K562 (cell line): ENCODE measurements at regions not wholly inside any gene's neighbourhood (a gene's known extent, or its start where the extent isn't known, plus 50 kb on each side); places are given as distances from the start of the nearest gene placed in this dataset.

ENCODE experiments used
- ATAC-seq: fragments of 200-7000 bp; cut with Tn5 transposase; 3 replicates; pipeline ENCODE4 v1.9.1; 2020; ENCODE audit warnings: moderate library complexity
- BruUV-seq: library from RNA; stranded (reverse); fragments of 400-500 nt; replicated peaks from 2 replicates; lab custom pipeline; 2021; lab: Mats Ljungman, UMichigan
- CTCF ChIA-PET: fragments of 300-600 bp; formaldehyde crosslinking; extraction: SDS; loops from one replicate; lab custom pipeline; 2021; ENCODE audit warnings: low intra/inter-chr PET ratio; lab: Yijun Ruan, JAX
- POLR2A ChIA-PET: fragments of 300-600, 350-650 bp; sonication (Branson Sonifier 250); formaldehyde crosslinking; extraction: SDS; loops from one replicate; lab custom pipeline; 2021; ENCODE audit warnings: antibody characterized with exemption, inconsistent platforms; lab: Yijun Ruan, JAX
- DNase-seq, 4 experiments: peaks; one replicate each; pipeline versions ENCODE4 v3.0.0 to v3.0.0-alpha.2; 2011 to 2018; ENCODE audit warnings: low spot score in 3 of 4, mixed read lengths in 3 of 4; ENCODE audit errors: extremely low read depth in 1 of 4
- FAIRE-seq: peaks from 2 replicates; lab custom pipeline; 2011; peaks lifted over from hg19 to GRCh38; lab: Jason Lieb, UNC
- H2AFZ ChIP-seq: 2 replicates; pipeline ENCODE4 v1.6.0; 2011; ENCODE audit warnings: low read depth, low read length, control low read depth, inconsistent platforms
- H3K27ac ChIP-seq: fragments of 200-600 bp; 3 replicates; pipeline ENCODE4 v1.8.0; 2011; ENCODE audit warnings: low read depth, mild to moderate bottlenecking, control low read depth, inconsistent platforms, low read length, moderate library complexity, mixed read lengths; ENCODE audit errors: extremely low read depth
- H3K27me3 ChIP-seq, 2 experiments: fragments of 300-600 bp in 1 of 2; 2 replicates in 1 of 2; 3 replicates in 1 of 2; pipeline versions ENCODE4 v1.6.0 to v1.8.0; 2011; ENCODE audit warnings: inconsistent platforms in 2 of 2, low read length in 2 of 2, mild to moderate bottlenecking in 1 of 2, mixed read lengths in 1 of 2, moderate library complexity in 1 of 2; ENCODE audit not compliant: control insufficient read depth in 2 of 2, insufficient read depth in 2 of 2
- H3K36me3 ChIP-seq: fragments of 300-600 bp; 3 replicates; pipeline ENCODE4 v1.8.0; 2011; ENCODE audit warnings: mild to moderate bottlenecking, low read length, inconsistent platforms; ENCODE audit not compliant: control insufficient read depth, insufficient read depth
- H3K4me1 ChIP-seq, 2 experiments: fragments of 200-600 bp in 1 of 2; replicated peaks in 1 of 2; 2 replicates in 1 of 2; 3 replicates in 1 of 2; pipeline versions ENCODE4 v1.5.1 to v1.8.0; 2011; ENCODE audit warnings: inconsistent platforms in 2 of 2, low read length in 2 of 2, mild to moderate bottlenecking in 1 of 2, mixed read lengths in 1 of 2, moderate library complexity in 1 of 2; ENCODE audit not compliant: control insufficient read depth in 2 of 2, insufficient read depth in 2 of 2
- H3K4me2 ChIP-seq: 2 replicates; pipeline ENCODE4 v1.6.1; 2011; ENCODE audit warnings: low read length, control low read depth, inconsistent platforms, mixed read lengths; ENCODE audit not compliant: insufficient read depth
- H3K4me3 ChIP-seq: fragments of 200-600 bp; sonication (generic), shearing (Covaris generic); 2 replicates; pipeline ENCODE4 v1.5.1; 2016; ENCODE audit warnings: control low read depth, inconsistent platforms
- H3K79me2 ChIP-seq: fragments of 200-600 bp; 3 replicates; pipeline ENCODE4 v1.8.0; 2011; ENCODE audit warnings: low read length, inconsistent platforms; ENCODE audit not compliant: control insufficient read depth, insufficient read depth
- H3K9ac ChIP-seq, 2 experiments: 2 replicates each; pipeline versions ENCODE4 v1.6.0 to v1.6.1; 2011; ENCODE audit warnings: low read depth in 2 of 2, low read length in 2 of 2, control low read depth in 1 of 2, inconsistent platforms in 1 of 2, mild to moderate bottlenecking in 1 of 2, mixed read lengths in 1 of 2; ENCODE audit not compliant: insufficient read depth in 1 of 2
- H3K9me1 ChIP-seq: one replicate; pipeline ENCODE4 v1.6.0; 2011; ENCODE audit warnings: inconsistent platforms, mild to moderate bottlenecking, low read length, moderate library complexity; ENCODE audit not compliant: control insufficient read depth, insufficient read depth
- H3K9me3 ChIP-seq: replicated peaks from 2 replicates; pipeline ENCODE4 v1.5.1; 2011; ENCODE audit warnings: low read depth, low read length, inconsistent platforms; ENCODE audit not compliant: control insufficient read depth, insufficient read depth
- H4K20me1 ChIP-seq: replicated peaks from 2 replicates; pipeline ENCODE4 v1.6.1; 2011; ENCODE audit warnings: low read length, inconsistent platforms, mixed read lengths; ENCODE audit not compliant: control insufficient read depth, insufficient read depth
- KAT7 ChIP-seq: sonication (generic); formaldehyde crosslinking; IDR thresholded peaks from 2 replicates; pipeline ENCODE4 v1.8.0; 2022; ENCODE audit warnings: missing genetic modification reagents, mild to moderate bottlenecking, borderline replicate concordance
- KDM2B ChIP-seq: fragments of 250-450 bp; sonication (Bioruptor Pico); IDR thresholded peaks from 2 replicates; pipeline ENCODE4 v1.8.0; 2021; ENCODE audit warnings: mild to moderate bottlenecking, moderate library complexity
- KHSRP ChIP-seq: fragments of 450-650 bp; IDR thresholded peaks from 2 replicates; pipeline ENCODE4 v1.6.1; 2017
- SMARCC2 ChIP-seq: fragments of 450-650 bp; IDR thresholded peaks from 2 replicates; pipeline ENCODE4 v1.6.1; 2017; ENCODE audit warnings: antibody characterized with exemption, moderate library complexity, mild to moderate bottlenecking, low read depth
- SRSF9 ChIP-seq: fragments of 200-400 bp; formaldehyde crosslinking; IDR thresholded peaks from 2 replicates; pipeline ENCODE4 v1.6.1; 2017; ENCODE audit warnings: low read depth, low read length, borderline replicate concordance
- STAT5B ChIP-seq: fragments of 250-450 bp; sonication (Bioruptor Pico); IDR thresholded peaks from 2 replicates; pipeline ENCODE4 v1.8.0; 2021; ENCODE audit warnings: mild to moderate bottlenecking, inconsistent platforms
- ZMIZ1 ChIP-seq, 2 experiments: fragments of 150-350 bp in 1 of 2; IDR thresholded peaks; 2 replicates each; pipeline ENCODE4 v1.6.1; 2012 to 2016; ENCODE audit warnings: low read depth in 2 of 2, low read length in 2 of 2, mild to moderate bottlenecking in 1 of 2, moderate library complexity in 1 of 2
- ZNF57 ChIP-seq: fragments of 450-650 bp; formaldehyde crosslinking; IDR thresholded peaks from 2 replicates; pipeline ENCODE4 v1.4.0; 2020; ENCODE audit warnings: mild to moderate bottlenecking, moderate library complexity
- WGBS: fragments of 100-300 bp; shearing (Covaris generic); methylation state at CpG from one replicate; pipeline ENCODE4 v1.1.6; 2016; ENCODE audit warnings: low coverage, mixed read lengths; ENCODE audit not compliant: insufficient coverage; ENCODE audit errors: missing lambda C conversion rate; 5-methylcytosine and 5-hydroxymethylcytosine counted together
- in situ Hi-C: fragments of 300-500 bp; cut with MboI; formaldehyde crosslinking; loops from 4 replicates; pipeline ENCODE4 v1.15.0; 2018; ENCODE audit warnings: inconsistent platforms, mixed read lengths
- intact Hi-C: fragments of 100-400 bp; cut with micrococcal nuclease; formaldehyde crosslinking; loops from 2 replicates; pipeline ENCODE4 v1.14.2; 2022

- DNase-seq, result no peak
- H3K79me2 ChIP-seq, result no peaks in the 10 kb centered on the region
- no peaks in the 10 kb centered on the region for H3K27me3 ChIP-seq
- no peak for TF ChIP-seq STAT5B (CRISPR knock-in tag)
- no peak for TF ChIP-seq KAT7
- no peak for TF ChIP-seq KDM2B (CRISPR knock-in tag)
- no peak for TF ChIP-seq SRSF9
- TF ChIP-seq ZMIZ1 (IDR thresholded peaks at IDR 0.05; ENCODE audit: low read depth in 2 of 2, low read length in 2 of 2), result no peak
- no peak for TF ChIP-seq SMARCC2
- TF ChIP-seq ZNF57 (CRISPR knock-in tag), result no peak
- TF ChIP-seq KHSRP, result no peak
- CTCF ChIA-PET, result no interaction called here
- POLR2A ChIA-PET, result no interaction called here
- 12% methylated on average over 4 of the region's 4 CpGs for WGBS
- no peak for FAIRE-seq
- no peak overlapping the region for H3K4me2 ChIP-seq
- H3K9me3 ChIP-seq, result no peaks in the 10 kb centered on the region
- no peak overlapping the region for H3K27ac ChIP-seq
- no peaks in the 10 kb centered on the region for H3K36me3 ChIP-seq
- no peak for ATAC-seq
- no peaks in the 10 kb centered on the region for H3K4me1 ChIP-seq
- in situ Hi-C loops (no loop called here), intact Hi-C loops (no loop called here)
- H2AFZ ChIP-seq, result no peak overlapping the region
- H3K4me3 ChIP-seq, result no peak overlapping the region
- no peak overlapping the region for H3K9ac ChIP-seq
- no peaks in the 10 kb centered on the region for H3K9me1 ChIP-seq
- H4K20me1 ChIP-seq, result no peaks in the 10 kb centered on the region
- BruUV-seq, result no TSS peak
Observed at GRCh38 chr7:17429579-17429978, 131.1 kb downstream of the AHR start.
